Activated T-cell treated with anti-CD3 and anti-CD28 coated beads, Interleukin-2, amount 50 U/mL, for 72 hours (primary cell): ENCODE measurements at regions not wholly inside any gene's neighbourhood (a gene's known extent, or its start where the extent isn't known, plus 50 kb on each side); places are given as distances from the start of the nearest gene placed in this dataset.

Experiments
- ATAC-seq, 2 donors: fragments of 150-1000 bp; cut with Tn5 transposase; replicated peaks in 1 of 2; 2 replicates each; pipeline ENCODE4 v1.10.0; 2021; ENCODE audit warnings: moderate library complexity in 2 of 2, mild to moderate bottlenecking in 1 of 2
- DNase-seq, 2 donors: peaks; one replicate each; pipeline ENCODE4 v3.0.0; 2021 to 2022; ENCODE audit warnings: mixed read lengths in 1 of 2
- H3K27ac Mint-ChIP-seq: one replicate; pipeline ENCODE4 v1.8.0; 2022; ENCODE audit warnings: mild to moderate bottlenecking, moderate library complexity, mixed read lengths
- H3K27me3 Mint-ChIP-seq: one replicate; pipeline ENCODE4 v1.8.0; 2022; ENCODE audit warnings: low read depth, mixed read lengths
- H3K36me3 Mint-ChIP-seq, 2 donors: one replicate each; pipeline ENCODE4 v1.8.0; 2022; ENCODE audit warnings: mixed read lengths in 2 of 2, mild to moderate bottlenecking in 1 of 2; ENCODE audit not compliant: insufficient read depth in 2 of 2
- H3K4me1 Mint-ChIP-seq: one replicate; pipeline ENCODE4 v1.8.0; 2022; ENCODE audit warnings: low read depth, mixed read lengths
- H3K4me3 Mint-ChIP-seq, 2 donors: one replicate each; pipeline ENCODE4 v1.8.0; 2022; ENCODE audit warnings: mild to moderate bottlenecking in 2 of 2, mixed read lengths in 2 of 2, moderate library complexity in 2 of 2
- H3K9me3 Mint-ChIP-seq, 2 donors: one replicate each; pipeline ENCODE4 v1.8.0; 2022; ENCODE audit warnings: mixed read lengths in 2 of 2

DNA sequence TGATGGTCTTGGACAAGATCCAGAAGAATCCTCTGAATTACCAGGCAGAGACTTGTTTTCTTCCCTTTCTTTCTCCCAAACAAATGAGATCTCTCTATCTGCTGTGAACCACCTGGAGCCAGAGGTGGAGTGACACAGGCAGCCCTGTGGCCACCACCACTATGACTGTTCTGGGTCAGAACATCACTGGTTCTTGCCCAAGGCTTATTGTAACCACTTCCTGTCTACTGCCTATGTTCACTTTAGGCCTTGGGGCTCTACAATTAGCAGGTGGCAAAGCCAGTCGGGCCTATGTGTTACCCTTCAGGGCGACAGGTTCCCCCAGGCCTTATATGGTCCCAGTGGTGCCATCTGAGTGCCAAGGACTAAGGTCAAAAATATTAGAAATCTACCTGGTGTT is 161.2 kb downstream of the GLUD2 start:
- Mint-ChIP-seq H3K27ac (no peak overlapping the region), H3K4me1 (no peaks in the 10 kb centered on the region)
- no peak for ATAC-seq

DNA sequence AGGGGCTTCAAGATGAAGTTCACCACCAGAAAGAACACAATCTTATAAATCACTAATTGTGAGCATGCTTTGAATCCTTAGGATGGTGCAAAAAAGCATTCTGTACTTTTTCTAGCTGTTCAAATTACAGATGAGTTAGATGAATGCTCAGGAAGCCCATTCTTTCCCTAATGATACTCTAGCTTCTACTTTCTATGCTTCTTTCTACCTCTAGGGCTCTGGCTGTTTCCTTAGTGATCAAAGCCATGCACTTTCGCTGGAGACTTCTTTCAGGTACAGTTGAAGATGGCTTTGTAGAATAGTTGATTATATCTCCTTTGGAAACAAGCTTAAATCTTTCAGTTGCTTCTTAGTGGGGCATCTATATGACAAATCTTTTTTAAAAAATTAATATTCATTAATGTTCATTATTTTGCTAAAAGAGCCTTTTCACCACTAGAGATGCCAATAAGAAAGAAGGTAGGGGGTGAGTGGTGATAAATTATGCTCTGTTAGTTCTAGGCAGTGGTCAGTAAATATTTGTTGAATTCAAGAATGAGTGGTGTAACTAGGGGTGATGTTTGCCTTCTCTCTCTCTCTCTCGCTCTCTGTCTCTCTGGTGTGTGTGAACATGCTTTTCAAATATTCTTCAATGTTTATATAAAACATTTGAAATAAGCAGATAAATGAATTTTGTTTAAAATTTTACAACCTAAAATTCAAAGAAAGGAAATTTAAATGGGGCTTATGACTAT is 169.4 kb downstream of the GLUD2 start:
- no peak overlapping the region for H3K27ac Mint-ChIP-seq

More for the DNA sequence above, 161.2 kb downstream of the GLUD2 start:
- no peaks in the 10 kb centered on the region for H3K36me3 Mint-ChIP-seq
- no peaks in the 10 kb centered on the region for H3K9me3 Mint-ChIP-seq
- H3K27me3 Mint-ChIP-seq: peaks cover 9% of the 10 kb centered on the region
- no peak for DNase-seq
- no peak overlapping the region for H3K4me3 Mint-ChIP-seq

DNA sequence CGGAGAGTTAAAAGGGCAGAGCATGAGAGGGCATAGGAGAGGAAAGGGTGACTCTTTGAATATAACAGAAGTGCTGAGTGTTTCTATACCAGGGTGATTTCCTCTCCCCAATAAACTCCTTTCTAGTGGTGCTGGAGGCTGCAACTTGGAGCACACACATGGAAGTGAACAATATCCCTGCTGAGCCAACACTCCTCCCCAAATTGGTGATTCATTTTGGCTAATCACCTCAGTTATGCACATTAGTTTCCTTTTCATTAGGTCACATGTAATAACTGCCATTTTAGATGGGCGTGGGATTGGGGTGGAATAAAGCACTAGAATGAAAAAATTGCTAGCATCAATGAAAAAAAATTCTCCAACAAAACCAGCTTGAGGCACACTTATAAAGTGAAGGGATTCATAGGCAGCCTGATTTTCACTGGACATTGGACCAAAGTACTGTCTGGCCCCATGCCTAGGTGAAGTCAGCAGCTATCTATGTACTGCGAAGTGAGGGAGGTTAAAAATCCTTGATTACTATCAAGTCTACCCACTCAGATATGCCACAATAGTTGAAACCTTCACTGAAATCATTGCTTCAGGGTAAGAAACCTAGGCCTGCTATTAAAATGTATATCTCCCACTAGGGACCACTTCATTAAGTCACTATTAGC is 174.0 kb downstream of the GLUD2 start:
- no peaks in the 10 kb centered on the region for H3K9me3 Mint-ChIP-seq
- DNase-seq: no peak
- ATAC-seq: no peak
- no peak overlapping the region for H3K4me3 Mint-ChIP-seq
- peaks cover 7% of the 10 kb centered on the region for H3K27me3 Mint-ChIP-seq
- no peak overlapping the region for H3K27ac Mint-ChIP-seq
- H3K4me1 Mint-ChIP-seq: no peaks in the 10 kb centered on the region
- no peaks in the 10 kb centered on the region for H3K36me3 Mint-ChIP-seq

More for the DNA sequence above, 169.4 kb downstream of the GLUD2 start:
- Mint-ChIP-seq H3K27me3 (peaks cover 5% of the 10 kb centered on the region), H3K4me3 (no peak overlapping the region), H3K9me3 (no peaks in the 10 kb centered on the region), H3K36me3 (no peaks in the 10 kb centered on the region), H3K4me1 (no peaks in the 10 kb centered on the region)
- DNase-seq (no peak), ATAC-seq (no peak)

DNA sequence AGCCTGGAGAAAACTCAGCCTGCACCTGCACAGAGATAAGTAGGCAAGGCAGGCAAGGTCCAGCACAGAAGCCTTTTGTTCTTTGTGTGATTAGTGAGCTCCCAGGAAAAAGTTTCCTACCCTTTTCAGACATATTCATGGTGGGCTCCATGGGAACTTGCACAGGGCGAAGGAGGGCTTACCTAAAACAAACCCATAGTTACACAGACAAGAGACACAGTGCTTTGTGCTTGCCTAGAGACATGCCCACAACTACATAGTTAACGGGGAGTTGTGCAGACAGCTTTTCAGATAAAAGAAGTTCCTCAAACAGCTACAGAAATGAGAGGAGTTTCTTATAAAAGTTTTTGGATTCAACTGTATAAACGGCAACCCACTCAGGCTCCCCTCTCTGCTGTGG is 180.5 kb downstream of the GLUD2 start:
- Mint-ChIP-seq H3K27ac (no peak overlapping the region), H3K27me3 (peaks cover 32% of the 10 kb centered on the region), H3K4me3 (no peak overlapping the region), H3K9me3 (no peaks in the 10 kb centered on the region), H3K36me3 (no peaks in the 10 kb centered on the region), H3K4me1 (no peaks in the 10 kb centered on the region)
- ATAC-seq: no peak
- DNase-seq: no peak

DNA sequence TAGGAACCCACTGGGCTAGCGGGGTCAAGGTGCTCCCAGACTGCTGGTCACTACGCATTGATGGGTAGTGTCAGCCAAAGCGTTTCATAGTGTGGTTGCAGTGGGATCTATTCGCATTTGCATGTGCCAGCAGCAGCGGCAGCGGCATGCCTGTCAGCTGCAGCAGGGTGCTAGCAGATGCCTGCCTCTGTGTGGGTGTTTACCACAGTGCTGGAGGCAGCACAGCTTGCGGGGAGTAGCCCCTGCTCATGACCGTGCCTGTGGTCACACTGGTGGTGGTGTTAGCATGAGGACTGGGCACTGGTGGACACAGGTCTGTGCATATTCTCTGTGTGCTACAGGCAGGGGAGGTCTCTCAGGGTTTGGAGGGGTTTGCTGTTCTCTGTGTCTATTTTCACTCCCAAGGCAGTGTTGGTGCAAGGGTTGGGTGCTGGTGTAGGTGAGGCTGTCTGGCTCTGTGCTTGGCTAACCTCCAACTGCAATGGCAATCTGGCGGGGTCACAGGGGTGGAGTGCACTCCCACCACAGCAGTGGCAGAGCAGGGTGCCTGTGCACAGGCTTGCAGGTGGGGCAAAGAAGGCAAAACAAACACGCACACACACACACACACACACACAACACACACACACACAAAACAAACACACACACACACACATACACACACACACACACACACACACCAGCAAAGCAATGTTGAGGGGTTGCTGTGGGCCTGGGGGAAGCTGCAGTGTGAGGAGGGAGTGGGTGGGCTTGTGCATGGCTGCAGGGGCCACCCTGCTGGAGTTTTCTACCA is 184.4 kb downstream of the GLUD2 start:
- no peaks in the 10 kb centered on the region for H3K36me3 Mint-ChIP-seq
- H3K4me3 Mint-ChIP-seq: no peak overlapping the region
- H3K27me3 Mint-ChIP-seq: peaks cover 28% of the 10 kb centered on the region
- DNase-seq (no peak), ATAC-seq (no peak)
- no peaks in the 10 kb centered on the region for H3K4me1 Mint-ChIP-seq
- no peaks in the 10 kb centered on the region for H3K9me3 Mint-ChIP-seq
- H3K27ac Mint-ChIP-seq: no peak overlapping the region

DNA sequence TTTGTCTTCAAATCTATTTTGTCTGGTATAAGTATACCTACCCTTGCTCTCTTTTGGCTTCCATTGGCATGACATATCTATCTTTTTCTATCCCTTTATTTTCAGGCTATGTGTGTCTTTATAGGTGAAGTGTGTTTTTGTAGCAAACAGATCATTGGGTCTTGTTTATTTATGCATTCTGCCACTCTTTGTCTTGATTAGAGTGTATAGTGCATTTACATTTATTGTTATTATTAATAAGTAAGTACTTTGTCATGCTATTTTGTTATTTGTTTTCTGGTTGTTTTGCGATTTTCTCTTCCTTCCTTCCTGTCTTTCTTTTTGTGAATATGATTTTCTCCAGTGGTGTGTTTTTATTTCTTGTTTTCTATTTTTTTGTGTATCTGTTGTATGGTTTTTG is 188.6 kb downstream of the GLUD2 start:
- no peaks in the 10 kb centered on the region for H3K36me3 Mint-ChIP-seq
- ATAC-seq: no peak
- no peak overlapping the region for H3K4me3 Mint-ChIP-seq
- no peak overlapping the region for H3K27ac Mint-ChIP-seq
- no peaks in the 10 kb centered on the region for H3K9me3 Mint-ChIP-seq
- DNase-seq: no peak
- no peaks in the 10 kb centered on the region for H3K4me1 Mint-ChIP-seq
- peaks cover 13% of the 10 kb centered on the region for H3K27me3 Mint-ChIP-seq

- DNase-seq: no peak
- no peak for ATAC-seq
- Mint-ChIP-seq H3K36me3 (peaks cover 0 to 5% of the 10 kb centered on the region in 2 donors), H3K27me3 (peaks cover 20% of the 10 kb centered on the region), H3K4me1 (no peaks in the 10 kb centered on the region), H3K9me3 (no peaks in the 10 kb centered on the region), H3K4me3 (no peak overlapping the region), H3K27ac (no peak overlapping the region)
Observed at GRCh38 chrX:121238093-121238492, 190.7 kb downstream of the GLUD2 start.

- Mint-ChIP-seq H3K27ac (no peak overlapping the region), H3K9me3 (peaks cover 0 to 2% of the 10 kb centered on the region in 2 donors), H3K27me3 (peaks cover 16% of the 10 kb centered on the region), H3K4me1 (no peaks in the 10 kb centered on the region), H3K36me3 (peaks cover 0 to 5% of the 10 kb centered on the region in 2 donors), H3K4me3 (no peak overlapping the region)
- no peak for ATAC-seq
- no peak for DNase-seq
Observed at GRCh38 chrX:121244511-121244910, 197.1 kb downstream of the GLUD2 start.

DNA sequence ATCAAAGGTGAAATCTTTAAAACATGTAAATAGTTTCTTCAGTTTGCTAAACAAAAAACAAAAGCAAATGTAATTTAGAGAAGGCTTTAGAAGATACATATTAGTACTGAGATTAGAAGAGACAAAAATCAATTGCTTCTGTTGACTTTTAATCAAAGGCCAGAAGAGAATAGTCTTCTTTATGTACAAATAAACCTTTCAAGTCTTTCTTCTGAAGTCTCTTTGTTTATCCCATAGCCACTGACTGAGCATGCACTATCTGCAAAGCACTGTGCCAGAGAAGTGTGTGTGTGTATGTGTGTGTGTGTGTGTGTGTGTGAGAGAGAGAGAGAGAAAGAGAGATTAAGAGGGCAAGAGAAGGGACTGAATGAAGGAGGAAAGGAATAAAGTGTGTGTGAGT is 198.4 kb downstream of the GLUD2 start:
- peaks cover 0 to 5% of the 10 kb centered on the region in 2 donors for H3K36me3 Mint-ChIP-seq
- no peak overlapping the region for H3K4me3 Mint-ChIP-seq
- DNase-seq: no peak
- no peak overlapping the region for H3K27ac Mint-ChIP-seq
- H3K4me1 Mint-ChIP-seq: no peaks in the 10 kb centered on the region
- no peak for ATAC-seq
- peaks cover 0 to 2% of the 10 kb centered on the region in 2 donors for H3K9me3 Mint-ChIP-seq
- peaks cover 16% of the 10 kb centered on the region for H3K27me3 Mint-ChIP-seq

GRCh38 chrX:121254336-121254735 is 206.9 kb downstream of the GLUD2 start:
- Mint-ChIP-seq H3K27ac (no peak overlapping the region), H3K27me3 (peaks cover 16% of the 10 kb centered on the region), H3K9me3 (peaks cover 0 to 4% of the 10 kb centered on the region in 2 donors), H3K36me3 (peaks cover 0 to 2% of the 10 kb centered on the region in 2 donors), H3K4me1 (peaks cover 12% of the 10 kb centered on the region), H3K4me3 (no peak overlapping the region)
- DNase-seq (no peak), ATAC-seq (no peak)

DNA sequence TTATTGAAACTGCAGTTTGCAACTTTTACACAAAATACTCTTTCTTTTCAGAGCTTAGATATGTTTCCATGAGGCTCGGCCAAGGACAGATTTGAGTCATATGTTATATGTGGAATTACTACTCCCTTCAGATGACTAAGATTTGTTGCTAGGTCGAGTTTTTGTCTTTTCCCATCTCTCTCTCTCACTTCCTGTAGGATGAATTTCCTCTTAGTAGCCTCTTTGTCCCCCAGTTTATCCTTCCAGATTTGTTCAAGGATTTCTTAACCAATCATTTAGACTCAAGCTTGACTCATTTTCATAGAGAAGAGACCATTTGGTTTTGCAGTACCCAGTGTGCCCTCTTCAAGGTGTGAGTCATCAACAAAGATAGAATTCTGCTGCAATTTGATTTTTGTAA is 209.2 kb downstream of the GLUD2 start:
- Mint-ChIP-seq H3K4me1 (peaks cover 12% of the 10 kb centered on the region), H3K27me3 (peaks cover 19% of the 10 kb centered on the region), H3K27ac (no peak overlapping the region), H3K36me3 (no peaks in the 10 kb centered on the region), H3K4me3 (peak overlapping the region; percentile 32 to 49), H3K9me3 (no peaks in the 10 kb centered on the region)
- DNase-seq: no peak
- peak; percentile 32 to 44 for ATAC-seq

GRCh38 chrX:121258545-121258944 is 211.1 kb downstream of the GLUD2 start:
- peaks cover 19% of the 10 kb centered on the region for H3K27me3 Mint-ChIP-seq
- DNase-seq (no peak), ATAC-seq (peak; percentile 33 to 44)
- H3K4me3 Mint-ChIP-seq: no peak overlapping the region
- H3K27ac Mint-ChIP-seq: no peak overlapping the region
- H3K36me3 Mint-ChIP-seq: no peaks in the 10 kb centered on the region
- peaks cover 12% of the 10 kb centered on the region for H3K4me1 Mint-ChIP-seq
- no peaks in the 10 kb centered on the region for H3K9me3 Mint-ChIP-seq

DNA sequence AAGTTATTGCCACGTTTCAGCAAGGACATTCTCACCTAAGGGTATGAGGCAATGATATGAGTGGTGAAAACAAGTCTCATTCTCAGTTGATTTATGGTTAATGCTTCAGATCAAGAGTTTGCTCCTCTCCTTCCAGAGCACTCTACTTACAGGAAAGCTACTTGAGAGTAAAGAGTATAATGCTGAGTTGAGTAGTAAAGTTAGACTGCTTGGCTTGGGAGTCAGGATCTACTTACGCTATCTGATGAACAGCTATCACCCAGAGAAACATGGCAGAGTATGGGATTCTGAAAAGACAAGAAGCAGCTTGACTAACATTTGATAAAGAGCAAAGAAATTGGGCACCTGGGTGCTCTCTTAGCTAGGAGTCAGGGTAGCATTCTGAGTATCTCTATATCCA is 211.8 kb downstream of the GLUD2 start:
- DNase-seq (no peak), ATAC-seq (no peak)
- peaks cover 12% of the 10 kb centered on the region for H3K4me1 Mint-ChIP-seq
- no peaks in the 10 kb centered on the region for H3K36me3 Mint-ChIP-seq
- no peak overlapping the region for H3K4me3 Mint-ChIP-seq
- no peak overlapping the region for H3K27ac Mint-ChIP-seq
- peaks cover 19% of the 10 kb centered on the region for H3K27me3 Mint-ChIP-seq
- no peaks in the 10 kb centered on the region for H3K9me3 Mint-ChIP-seq
